Ovary (tissue), 7 donors: ENCODE measurements at regions not wholly inside any gene's neighbourhood (a gene's known extent, or its start where the extent isn't known, plus 50 kb on each side); places are given as distances from the start of the nearest gene placed in this dataset.

Experiments used
- DNase-seq, 5 donors: peaks; one replicate each; pipeline ENCODE4 v3.0.0-alpha.2; 2019 to 2020
- H3K27ac ChIP-seq, 2 donors: fragments of 200-600 bp; one replicate each; pipeline versions ENCODE4 v1.5.1 to v1.8.0; 2019 to 2022
- H3K27me3 ChIP-seq: fragments of 200-600 bp; one replicate; pipeline ENCODE4 v1.8.0; 2022
- H3K36me3 ChIP-seq: fragments of 200-600 bp; sonication (generic); one replicate; pipeline ENCODE4 v1.5.1; 2019
- H3K4me1 ChIP-seq: one replicate; pipeline ENCODE4 v1.8.1; 2013; ENCODE audit warnings: mild to moderate bottlenecking, moderate library complexity; ENCODE audit not compliant: insufficient read depth
- H3K4me3 ChIP-seq: fragments of 200-600 bp; sonication (generic); one replicate; pipeline ENCODE4 v1.5.1; 2017
- H3K9me3 ChIP-seq, 2 donors: fragments of 200-600 bp in 1 of 2; sonication (generic) in 1 of 2; one replicate each; pipeline versions ENCODE4 v1.5.1 to v1.8.1; 2013 to 2019; ENCODE audit warnings: mild to moderate bottlenecking in 1 of 2, moderate library complexity in 1 of 2
- EP300 ChIP-seq: sonication (generic); formaldehyde crosslinking; IDR thresholded peaks from one replicate; pipeline ENCODE4 v1.6.1; 2017; ENCODE audit warnings: antibody characterized with exemption
- POLR2A ChIP-seq: fragments of 450-650 bp; IDR thresholded peaks from one replicate; pipeline ENCODE4 v1.6.1; 2017; ENCODE audit warnings: antibody characterized with exemption, mild to moderate bottlenecking, moderate library complexity
- WGBS, 3 donors: extraction: QIAGEN DNeasy Blood & Tissue Kit in 1 of 3; methylation state at CpG; one replicate each; pipeline versions ENCODE4 v1.1.5 to v1.1.7; 2013 to 2017; 5-methylcytosine and 5-hydroxymethylcytosine counted together
- intact Hi-C, 4 donors: fragments of 100-400 bp; cut with DNase I; formaldehyde crosslinking; loops; one replicate each; pipeline versions ENCODE4 v1.11.0 to v1.15.1; 2022 to 2023
- TF ChIP-seq, protein P1 (sequence below), 3 donors: fragments of 450-650 bp in 2 of 3; fragments of 200-600 bp in 1 of 3; IDR thresholded peaks; one replicate each; pipeline versions ENCODE4 v1.5.1 to v1.8.0; 2016 to 2022; ENCODE audit warnings: antibody characterized with exemption in 3 of 3, mild to moderate bottlenecking in 1 of 3
- donor health status: DM: no; HTN: no; CAD: no; lungs with moderate emphysema.
- donor health status: DM: no; HTN: no; CAD: no.
- donor health status: Bipolar disorder and iron deficiency.
- donor health status: DM: no; HTN: no; CAD: no.
- donor health status: DM: yes; HTN: yes; CAD: no.

DNA sequence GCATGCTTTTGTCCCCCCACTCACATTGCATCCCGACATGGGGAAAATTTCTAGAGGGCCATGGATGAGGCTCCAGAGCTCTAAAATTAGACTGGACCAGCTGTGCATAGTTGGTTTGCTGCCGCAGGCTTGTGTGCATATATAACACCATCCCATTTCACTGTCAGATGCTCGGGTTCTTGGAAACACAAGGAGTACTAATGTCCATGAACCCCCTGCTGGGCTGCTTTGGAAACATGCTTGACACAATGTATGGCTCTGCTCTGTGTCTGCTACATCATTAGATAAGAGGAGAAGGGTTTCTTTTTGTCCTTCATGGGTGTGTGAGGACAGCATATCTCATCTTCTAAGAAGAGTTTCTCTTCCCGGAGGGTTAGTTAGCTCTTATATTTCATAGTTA lies 292.1 kb upstream of the RORB start:
- no peaks in the 10 kb centered on the region for H3K27me3 ChIP-seq
- H3K27ac ChIP-seq = no peak overlapping the region
- DNase-seq = no peak
- TF ChIP-seq, protein P1, sequence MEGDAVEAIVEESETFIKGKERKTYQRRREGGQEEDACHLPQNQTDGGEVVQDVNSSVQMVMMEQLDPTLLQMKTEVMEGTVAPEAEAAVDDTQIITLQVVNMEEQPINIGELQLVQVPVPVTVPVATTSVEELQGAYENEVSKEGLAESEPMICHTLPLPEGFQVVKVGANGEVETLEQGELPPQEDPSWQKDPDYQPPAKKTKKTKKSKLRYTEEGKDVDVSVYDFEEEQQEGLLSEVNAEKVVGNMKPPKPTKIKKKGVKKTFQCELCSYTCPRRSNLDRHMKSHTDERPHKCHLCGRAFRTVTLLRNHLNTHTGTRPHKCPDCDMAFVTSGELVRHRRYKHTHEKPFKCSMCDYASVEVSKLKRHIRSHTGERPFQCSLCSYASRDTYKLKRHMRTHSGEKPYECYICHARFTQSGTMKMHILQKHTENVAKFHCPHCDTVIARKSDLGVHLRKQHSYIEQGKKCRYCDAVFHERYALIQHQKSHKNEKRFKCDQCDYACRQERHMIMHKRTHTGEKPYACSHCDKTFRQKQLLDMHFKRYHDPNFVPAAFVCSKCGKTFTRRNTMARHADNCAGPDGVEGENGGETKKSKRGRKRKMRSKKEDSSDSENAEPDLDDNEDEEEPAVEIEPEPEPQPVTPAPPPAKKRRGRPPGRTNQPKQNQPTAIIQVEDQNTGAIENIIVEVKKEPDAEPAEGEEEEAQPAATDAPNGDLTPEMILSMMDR (IDR thresholded peaks at IDR 0.05) = no peak
- TF ChIP-seq POLR2A = no peak
- TF ChIP-seq EP300 = no peak
- WGBS, 3 donors = 68 to 81% (median 72%) methylated on average over 4 of the region's 4 CpGs
- no peaks in the 10 kb centered on the region for H3K4me1 ChIP-seq
- intact Hi-C loops = no loop called here
- H3K4me3 ChIP-seq = no peak overlapping the region
- H3K36me3 ChIP-seq = no peaks in the 10 kb centered on the region
- H3K9me3 ChIP-seq = no peaks in the 10 kb centered on the region

DNA sequence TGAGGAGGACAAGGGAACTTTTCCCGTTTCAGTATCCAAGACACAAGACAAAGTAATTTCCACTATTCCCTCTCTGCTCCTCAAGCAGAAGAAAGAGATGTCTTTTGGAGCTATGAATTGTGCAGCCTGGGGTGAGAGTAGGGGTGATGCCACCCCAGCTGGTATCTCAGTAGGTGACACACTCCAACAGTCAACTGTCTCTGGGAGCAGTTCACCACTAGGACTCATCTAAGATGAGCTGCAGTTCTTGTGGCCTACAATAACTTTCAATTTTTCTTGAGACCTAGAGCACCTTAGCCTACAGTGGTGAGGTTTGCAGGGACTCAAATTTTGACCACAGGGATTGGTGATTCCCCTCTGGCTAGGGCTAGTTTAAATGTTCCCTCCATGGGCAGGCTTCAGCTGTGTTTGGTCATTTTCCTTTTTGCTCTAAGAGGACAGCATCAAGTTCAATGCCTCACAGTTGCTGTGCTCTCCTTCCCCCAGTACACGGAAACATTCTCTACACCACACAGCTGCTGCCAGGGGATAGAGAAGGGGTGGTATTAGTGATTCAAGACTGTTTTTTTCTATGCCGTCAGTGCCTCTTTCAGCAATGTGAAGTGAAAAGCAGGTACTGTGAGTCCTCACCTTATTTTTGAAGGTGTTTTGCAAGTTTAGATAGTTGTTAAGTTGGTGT lies 278.6 kb upstream of the RORB start:
- H3K36me3 ChIP-seq = no peaks in the 10 kb centered on the region
- intact Hi-C loops = no loop called here
- H3K4me3 ChIP-seq = no peak overlapping the region
- WGBS, 3 donors = 78 to 87% (median 78%) methylated on average over 3 of the region's 3 CpGs
- TF ChIP-seq EP300 (no peak), POLR2A (no peak)
- TF ChIP-seq, protein P1 (IDR thresholded peaks at IDR 0.05) = no peak
- no peak overlapping the region for H3K27ac ChIP-seq
- DNase-seq = no peak
- H3K9me3 ChIP-seq = no peaks in the 10 kb centered on the region
- H3K4me1 ChIP-seq = no peaks in the 10 kb centered on the region
- no peaks in the 10 kb centered on the region for H3K27me3 ChIP-seq

DNA sequence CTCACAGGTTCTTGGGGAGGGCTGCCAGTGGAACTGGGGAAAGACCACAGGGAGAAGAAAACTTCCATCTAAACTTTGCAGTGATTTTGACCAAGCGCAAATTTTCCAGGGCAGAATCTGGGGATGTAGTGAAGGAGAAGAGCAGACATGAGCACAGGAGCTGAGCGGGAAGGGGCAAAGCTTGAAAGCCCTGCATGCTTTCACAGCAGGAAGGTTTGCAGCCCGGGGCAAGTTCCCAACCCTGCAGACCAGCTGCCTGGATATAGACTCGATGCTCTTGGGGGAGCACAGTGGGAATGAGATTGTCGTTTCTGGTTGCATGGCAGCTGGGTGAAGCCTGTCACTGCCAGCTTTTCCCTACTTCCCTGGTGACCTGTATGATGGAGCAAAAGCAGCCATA lies 276.8 kb upstream of the RORB start:
- Histone ChIP-seq H3K27me3 (no peaks in the 10 kb centered on the region), H3K36me3 (no peaks in the 10 kb centered on the region), H3K4me1 (no peaks in the 10 kb centered on the region), H3K9me3 (no peaks in the 10 kb centered on the region), H3K27ac (no peak overlapping the region), H3K4me3 (no peak overlapping the region)
- TF ChIP-seq EP300 (no peak), POLR2A (no peak)
- TF ChIP-seq, protein P1 (IDR thresholded peaks at IDR 0.05) = no peak
- intact Hi-C loops = loop anchor here in 1 of 4 donors (10.0 kb wide), 1 partner anchor 394 kb away; no protein-coding TSS in a partner anchor
- DNase-seq = no peak
- 79 to 86% (median 79%) methylated on average over 5 of the region's 5 CpGs for WGBS, 3 donors

DNA sequence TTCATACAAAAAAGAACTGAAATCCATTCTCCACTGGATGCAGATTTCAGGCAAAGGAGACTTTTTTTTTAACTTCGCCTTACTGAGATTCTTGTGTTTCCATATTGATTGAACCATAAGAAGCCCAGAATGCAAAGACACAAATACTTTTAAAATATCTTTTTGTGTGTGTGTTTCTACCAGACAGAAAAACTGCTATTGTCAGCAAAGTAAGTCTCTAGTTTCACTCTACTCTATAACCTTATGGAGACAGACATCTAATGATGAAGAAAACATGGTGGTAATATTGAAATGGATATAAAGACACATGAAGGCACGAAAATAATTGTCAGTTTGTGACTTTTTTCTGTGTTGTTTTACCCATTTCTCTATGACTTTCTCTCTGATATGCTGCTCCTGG lies 260.3 kb upstream of the RORB start:
- H3K4me3 ChIP-seq = no peak overlapping the region
- no peak for DNase-seq
- intact Hi-C loops = loop anchor here in 1 of 4 donors (1.0 kb wide), 1 partner anchor 11 kb away; no protein-coding TSS in a partner anchor
- TF ChIP-seq, protein P1 (IDR thresholded peaks at IDR 0.05) = no peak
- TF ChIP-seq EP300 (no peak), POLR2A (no peak)
- no peaks in the 10 kb centered on the region for H3K36me3 ChIP-seq
- H3K4me1 ChIP-seq = no peaks in the 10 kb centered on the region
- peaks cover 3% of the 10 kb centered on the region for H3K27me3 ChIP-seq
- H3K9me3 ChIP-seq = no peaks in the 10 kb centered on the region
- no peak overlapping the region for H3K27ac ChIP-seq
- 51 to 66% (median 62%) methylated on average over 2 of the region's 2 CpGs for WGBS, 3 donors
